ENCODE measurements at regions not wholly inside any gene's neighbourhood (a gene's known extent, or its start where the extent isn't known, plus 50 kb on each side); places are given as distances from the start of the nearest gene placed in this dataset.
"Not testable (repeated sequence)": the region's sequence is repeated elsewhere in the genome, so short reads cannot be mapped to it uniquely, and the experiment has no call there.

DNA sequence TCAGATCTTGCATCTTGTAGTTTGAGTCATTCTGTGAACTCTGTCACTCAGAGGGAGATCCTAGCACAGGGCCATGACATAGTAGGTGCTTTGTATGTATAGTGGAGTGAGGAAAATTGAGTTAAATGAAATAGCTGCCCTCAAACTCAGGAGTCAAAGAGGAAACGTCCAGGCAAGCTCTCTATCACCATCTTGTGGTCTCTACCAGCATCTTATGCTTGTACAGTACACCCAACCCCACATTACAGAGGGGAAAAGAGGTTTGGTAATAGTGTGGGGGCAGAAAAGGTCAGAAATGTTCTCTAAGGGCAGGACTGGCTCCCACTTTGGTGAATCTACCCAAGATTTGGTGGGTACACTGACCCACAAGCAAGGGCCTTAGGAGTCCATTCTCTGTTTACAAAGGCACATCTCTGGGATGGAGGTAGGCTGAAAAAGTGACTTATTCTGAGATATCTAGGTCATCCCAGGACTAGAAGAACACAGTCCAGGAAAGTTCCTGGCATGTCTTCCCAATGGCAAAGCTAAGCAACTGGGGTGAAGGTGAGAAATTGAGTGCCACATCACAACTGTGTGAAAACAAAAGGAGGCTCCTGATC is 131.8 kb downstream of the OR13H1 start:
- TF ChIP-seq, protein P1, sequence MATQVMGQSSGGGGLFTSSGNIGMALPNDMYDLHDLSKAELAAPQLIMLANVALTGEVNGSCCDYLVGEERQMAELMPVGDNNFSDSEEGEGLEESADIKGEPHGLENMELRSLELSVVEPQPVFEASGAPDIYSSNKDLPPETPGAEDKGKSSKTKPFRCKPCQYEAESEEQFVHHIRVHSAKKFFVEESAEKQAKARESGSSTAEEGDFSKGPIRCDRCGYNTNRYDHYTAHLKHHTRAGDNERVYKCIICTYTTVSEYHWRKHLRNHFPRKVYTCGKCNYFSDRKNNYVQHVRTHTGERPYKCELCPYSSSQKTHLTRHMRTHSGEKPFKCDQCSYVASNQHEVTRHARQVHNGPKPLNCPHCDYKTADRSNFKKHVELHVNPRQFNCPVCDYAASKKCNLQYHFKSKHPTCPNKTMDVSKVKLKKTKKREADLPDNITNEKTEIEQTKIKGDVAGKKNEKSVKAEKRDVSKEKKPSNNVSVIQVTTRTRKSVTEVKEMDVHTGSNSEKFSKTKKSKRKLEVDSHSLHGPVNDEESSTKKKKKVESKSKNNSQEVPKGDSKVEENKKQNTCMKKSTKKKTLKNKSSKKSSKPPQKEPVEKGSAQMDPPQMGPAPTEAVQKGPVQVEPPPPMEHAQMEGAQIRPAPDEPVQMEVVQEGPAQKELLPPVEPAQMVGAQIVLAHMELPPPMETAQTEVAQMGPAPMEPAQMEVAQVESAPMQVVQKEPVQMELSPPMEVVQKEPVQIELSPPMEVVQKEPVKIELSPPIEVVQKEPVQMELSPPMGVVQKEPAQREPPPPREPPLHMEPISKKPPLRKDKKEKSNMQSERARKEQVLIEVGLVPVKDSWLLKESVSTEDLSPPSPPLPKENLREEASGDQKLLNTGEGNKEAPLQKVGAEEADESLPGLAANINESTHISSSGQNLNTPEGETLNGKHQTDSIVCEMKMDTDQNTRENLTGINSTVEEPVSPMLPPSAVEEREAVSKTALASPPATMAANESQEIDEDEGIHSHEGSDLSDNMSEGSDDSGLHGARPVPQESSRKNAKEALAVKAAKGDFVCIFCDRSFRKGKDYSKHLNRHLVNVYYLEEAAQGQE (IDR thresholded peaks at IDR 0.05; ENCODE audit: insufficient replicate concordance, low read depth), result no peak
- TF ChIP-seq, protein P2, sequence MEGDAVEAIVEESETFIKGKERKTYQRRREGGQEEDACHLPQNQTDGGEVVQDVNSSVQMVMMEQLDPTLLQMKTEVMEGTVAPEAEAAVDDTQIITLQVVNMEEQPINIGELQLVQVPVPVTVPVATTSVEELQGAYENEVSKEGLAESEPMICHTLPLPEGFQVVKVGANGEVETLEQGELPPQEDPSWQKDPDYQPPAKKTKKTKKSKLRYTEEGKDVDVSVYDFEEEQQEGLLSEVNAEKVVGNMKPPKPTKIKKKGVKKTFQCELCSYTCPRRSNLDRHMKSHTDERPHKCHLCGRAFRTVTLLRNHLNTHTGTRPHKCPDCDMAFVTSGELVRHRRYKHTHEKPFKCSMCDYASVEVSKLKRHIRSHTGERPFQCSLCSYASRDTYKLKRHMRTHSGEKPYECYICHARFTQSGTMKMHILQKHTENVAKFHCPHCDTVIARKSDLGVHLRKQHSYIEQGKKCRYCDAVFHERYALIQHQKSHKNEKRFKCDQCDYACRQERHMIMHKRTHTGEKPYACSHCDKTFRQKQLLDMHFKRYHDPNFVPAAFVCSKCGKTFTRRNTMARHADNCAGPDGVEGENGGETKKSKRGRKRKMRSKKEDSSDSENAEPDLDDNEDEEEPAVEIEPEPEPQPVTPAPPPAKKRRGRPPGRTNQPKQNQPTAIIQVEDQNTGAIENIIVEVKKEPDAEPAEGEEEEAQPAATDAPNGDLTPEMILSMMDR (IDR thresholded peaks at IDR 0.05; ENCODE audit: insufficient read depth, low read length), result peak; percentile 31
- no peak for TF ChIP-seq GABPA (IDR thresholded peaks at IDR 0.05; ENCODE audit: low read depth)
- no peak overlapping the region for H3K27ac ChIP-seq (replicated peaks)
- no peaks in the 10 kb centered on the region for H3K27me3 ChIP-seq (ENCODE audit: insufficient read depth, poor library complexity, severe bottlenecking)
- no peak overlapping the region for H3K4me3 ChIP-seq (replicated peaks; ENCODE audit: insufficient read depth, low read length)
- DNase-seq (ENCODE audit: low read depth in 1 of 2, low spot score in 1 of 2), result peak in 1 of 2 experiments; percentile 6

DNA sequence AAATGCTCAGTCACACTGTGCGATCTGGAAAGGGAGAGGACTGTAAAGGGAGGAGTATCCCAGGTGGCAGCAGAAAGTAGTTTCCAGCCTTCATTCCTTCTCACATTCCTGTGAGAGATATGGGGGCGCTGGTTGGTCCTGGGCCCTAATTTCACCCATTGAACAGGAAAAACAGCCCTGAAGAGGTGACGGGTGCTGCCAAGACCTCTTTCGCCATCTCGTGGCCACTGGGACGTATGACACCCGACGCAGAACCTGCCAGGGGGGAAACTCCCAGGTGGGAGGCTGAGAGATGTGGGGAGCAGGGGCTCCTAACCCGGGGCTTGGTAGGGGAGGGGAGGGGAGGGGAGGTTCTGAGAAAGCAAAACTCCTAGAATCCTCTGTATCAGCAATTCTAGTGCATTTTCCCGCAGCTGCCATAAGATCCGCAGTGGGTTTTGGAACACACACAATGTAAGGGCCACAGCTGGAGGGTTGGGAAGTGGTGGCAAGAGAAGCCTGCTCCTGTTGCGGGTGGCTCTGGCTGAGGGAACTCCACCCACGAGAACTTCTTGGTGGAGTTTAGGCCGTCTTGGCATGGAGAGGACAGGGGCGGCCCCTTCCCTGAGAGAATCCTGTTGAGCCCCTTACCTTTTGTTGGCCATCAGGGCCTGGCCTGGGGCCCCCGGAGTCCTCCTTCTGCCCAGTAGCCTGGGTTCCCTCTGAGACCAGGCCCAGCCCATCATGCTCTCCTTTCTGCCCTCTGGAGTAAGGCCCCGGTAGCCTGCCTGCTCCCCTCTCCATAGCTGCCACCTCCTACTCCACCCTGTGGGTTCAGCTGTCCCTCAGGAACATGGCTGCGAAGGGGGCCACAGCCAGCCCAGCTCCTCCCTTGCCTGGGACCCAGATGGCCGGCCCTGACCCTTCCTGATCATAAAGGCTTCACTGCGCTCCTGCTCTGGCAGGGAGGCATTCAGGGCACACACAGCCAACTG is 134.1 kb downstream of the OR13H1 start:
- H3K27ac ChIP-seq (replicated peaks), result no peak overlapping the region
- no peak overlapping the region for H3K4me3 ChIP-seq (replicated peaks; ENCODE audit: insufficient read depth, low read length)
- peak in 1 of 2 experiments; percentile 42 for DNase-seq (ENCODE audit: low read depth in 1 of 2, low spot score in 1 of 2)
- no peaks in the 10 kb centered on the region for H3K27me3 ChIP-seq (ENCODE audit: insufficient read depth, poor library complexity, severe bottlenecking)
- TF ChIP-seq, protein P2 (IDR thresholded peaks at IDR 0.05; ENCODE audit: insufficient read depth, low read length), result peak; percentile 32
- TF ChIP-seq POLR2AphosphoS5 (IDR thresholded peaks at IDR 0.05; ENCODE audit: low read depth), result no peak

DNA sequence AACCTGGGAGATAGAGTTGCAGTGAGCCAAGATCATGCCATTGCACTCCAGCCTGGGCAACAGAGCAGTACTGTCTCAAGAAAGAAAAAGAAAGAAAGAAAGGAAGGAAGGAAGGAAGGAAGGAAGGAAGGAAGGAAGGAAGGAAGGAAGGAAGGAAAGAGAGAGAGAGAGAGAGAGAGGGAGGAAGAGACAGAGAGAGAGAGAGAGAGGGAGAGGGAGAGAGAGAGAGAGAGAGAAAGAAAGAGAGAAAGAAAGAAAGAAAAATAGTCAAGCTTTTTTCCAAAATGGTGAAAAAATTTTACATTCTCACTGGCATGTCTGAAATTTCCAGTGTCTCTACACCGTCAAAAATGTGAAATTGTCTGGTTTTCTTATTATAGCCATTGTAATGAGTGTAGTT is 138.9 kb downstream of the OR13H1 start:
- H3K4me3 ChIP-seq (replicated peaks; ENCODE audit: insufficient read depth, low read length); DNase-seq (ENCODE audit: low read depth in 1 of 2, low spot score in 1 of 2); H3K27ac ChIP-seq (replicated peaks); H3K27me3 ChIP-seq (ENCODE audit: insufficient read depth, poor library complexity, severe bottlenecking): not testable (repeated sequence)

DNA sequence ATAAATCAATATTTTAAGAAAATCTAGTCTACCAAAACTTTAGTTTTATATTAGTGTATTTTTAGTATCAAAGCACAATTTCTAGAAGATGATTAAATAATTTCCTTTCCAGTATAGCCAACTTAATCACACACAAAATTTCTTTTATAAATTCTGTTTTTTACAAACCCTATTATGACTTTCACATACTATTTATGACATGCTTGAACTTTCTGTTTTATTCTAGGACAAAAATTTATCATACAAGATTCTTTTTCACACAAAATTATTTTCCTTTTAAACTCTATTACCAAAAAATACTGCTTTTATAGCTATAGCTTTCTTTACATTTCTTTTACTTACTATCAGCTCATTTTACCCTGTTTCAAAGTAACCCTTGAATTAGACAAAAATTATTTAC is 149.5 kb downstream of the OR13H1 start:
- no peak overlapping the region for H3K4me3 ChIP-seq (replicated peaks; ENCODE audit: insufficient read depth, low read length)
- TF ChIP-seq POLR2AphosphoS5 (IDR thresholded peaks at IDR 0.05; ENCODE audit: low read depth), result no peak
- no peak for TF ChIP-seq GABPA (IDR thresholded peaks at IDR 0.05; ENCODE audit: low read depth)
- no peak for TF ChIP-seq SPI1 (IDR thresholded peaks at IDR 0.05; ENCODE audit: borderline replicate concordance, low read depth)
- TF ChIP-seq, protein P1 (IDR thresholded peaks at IDR 0.05; ENCODE audit: insufficient replicate concordance, low read depth), result no peak
- TF ChIP-seq, protein P2 (IDR thresholded peaks at IDR 0.05; ENCODE audit: insufficient read depth, low read length), result no peak

DNA sequence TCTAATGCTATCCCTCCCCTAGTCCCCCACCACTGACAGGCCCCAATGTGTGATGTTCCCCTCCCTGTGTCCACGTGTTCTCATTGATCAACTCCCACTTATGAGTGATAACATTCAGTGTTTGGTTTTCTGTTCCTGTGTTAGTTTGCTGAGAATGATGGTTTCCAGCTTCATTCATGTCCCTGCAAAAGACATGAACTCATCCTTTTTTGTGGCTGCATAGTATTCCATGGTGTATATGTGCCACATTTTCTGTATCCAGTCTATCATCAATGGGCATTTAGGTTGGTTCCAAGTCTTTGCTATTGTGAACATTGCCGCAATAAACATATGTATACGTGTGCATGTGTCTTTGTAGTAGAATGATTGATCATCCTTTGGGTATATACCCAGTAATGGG is 153.1 kb downstream of the OR13H1 start:
- DNase-seq (ENCODE audit: low read depth in 1 of 2, low spot score in 1 of 2), result not testable (repeated sequence)

More for the DNA sequence above, 149.5 kb downstream of the OR13H1 start:
- Histone ChIP-seq H3K27ac (replicated peaks) (no peak overlapping the region), H3K27me3 (ENCODE audit: insufficient read depth, poor library complexity, severe bottlenecking) (no peaks in the 10 kb centered on the region)
- DNase-seq (ENCODE audit: low read depth in 1 of 2, low spot score in 1 of 2), result no peak

More for the DNA sequence above, 153.1 kb downstream of the OR13H1 start:
- H3K4me3 ChIP-seq (replicated peaks; ENCODE audit: insufficient read depth, low read length); H3K27ac ChIP-seq (replicated peaks); H3K27me3 ChIP-seq (ENCODE audit: insufficient read depth, poor library complexity, severe bottlenecking): not testable (repeated sequence)
